ENCODE measurements at regions not wholly inside any gene's neighbourhood (a gene's known extent, or its start where the extent isn't known, plus 50 kb on each side); places are given as distances from the start of the nearest gene placed in this dataset.
"Not testable (repeated sequence)": the region's sequence is repeated elsewhere in the genome, so short reads cannot be mapped to it uniquely, and the experiment has no call there.

DNA sequence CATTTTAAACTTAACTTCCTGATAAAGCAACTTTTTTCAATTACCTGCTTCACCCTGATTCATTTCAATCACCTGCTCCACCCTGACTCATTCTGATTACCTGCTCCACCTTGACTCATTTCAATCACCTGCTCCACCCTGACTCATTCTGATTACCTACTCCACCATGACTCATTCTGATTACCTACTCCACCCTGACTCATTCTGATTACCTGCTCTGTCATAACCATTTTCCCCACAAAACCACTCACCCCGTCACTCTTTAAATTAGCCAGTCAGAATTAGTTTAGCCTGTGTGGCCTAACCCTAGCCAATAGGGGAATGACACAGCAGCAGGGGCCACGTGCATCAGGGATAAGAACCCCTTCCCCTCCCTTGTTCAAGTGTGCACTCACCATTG lies 300.5 kb downstream of the PAPSS1 start:
- not testable (repeated sequence) for TF ChIP-seq CEBPB (IDR thresholded peaks at IDR 0.05; ENCODE audit: borderline replicate concordance in 1 of 2, low read depth in 2 of 2, low read length in 2 of 2); YBX1 (IDR thresholded peaks at IDR 0.05); ZBTB11 (CRISPR knock-in tag; IDR thresholded peaks at IDR 0.05); PBX3 (IDR thresholded peaks at IDR 0.05; ENCODE audit: insufficient replicate concordance, low read depth, low read length); EZH2 (IDR thresholded peaks at IDR 0.05; ENCODE audit: borderline replicate concordance, control insufficient read depth, low read depth, low read length); MYC (IDR thresholded peaks at IDR 0.05; ENCODE audit: insufficient read depth, insufficient read length, insufficient replicate concordance, low read length, severe bottlenecking); HDGF (IDR thresholded peaks at IDR 0.05); NFXL1 (IDR thresholded peaks at IDR 0.05; ENCODE audit: borderline replicate concordance); BRCA1 (IDR thresholded peaks at IDR 0.05; ENCODE audit: low read depth, low read length); EP300 (IDR thresholded peaks at IDR 0.05; ENCODE audit: borderline replicate concordance in 1 of 2, control insufficient read depth in 1 of 2, low read depth in 2 of 2, low read length in 2 of 2)
- TF ChIP-seq, protein P1, sequence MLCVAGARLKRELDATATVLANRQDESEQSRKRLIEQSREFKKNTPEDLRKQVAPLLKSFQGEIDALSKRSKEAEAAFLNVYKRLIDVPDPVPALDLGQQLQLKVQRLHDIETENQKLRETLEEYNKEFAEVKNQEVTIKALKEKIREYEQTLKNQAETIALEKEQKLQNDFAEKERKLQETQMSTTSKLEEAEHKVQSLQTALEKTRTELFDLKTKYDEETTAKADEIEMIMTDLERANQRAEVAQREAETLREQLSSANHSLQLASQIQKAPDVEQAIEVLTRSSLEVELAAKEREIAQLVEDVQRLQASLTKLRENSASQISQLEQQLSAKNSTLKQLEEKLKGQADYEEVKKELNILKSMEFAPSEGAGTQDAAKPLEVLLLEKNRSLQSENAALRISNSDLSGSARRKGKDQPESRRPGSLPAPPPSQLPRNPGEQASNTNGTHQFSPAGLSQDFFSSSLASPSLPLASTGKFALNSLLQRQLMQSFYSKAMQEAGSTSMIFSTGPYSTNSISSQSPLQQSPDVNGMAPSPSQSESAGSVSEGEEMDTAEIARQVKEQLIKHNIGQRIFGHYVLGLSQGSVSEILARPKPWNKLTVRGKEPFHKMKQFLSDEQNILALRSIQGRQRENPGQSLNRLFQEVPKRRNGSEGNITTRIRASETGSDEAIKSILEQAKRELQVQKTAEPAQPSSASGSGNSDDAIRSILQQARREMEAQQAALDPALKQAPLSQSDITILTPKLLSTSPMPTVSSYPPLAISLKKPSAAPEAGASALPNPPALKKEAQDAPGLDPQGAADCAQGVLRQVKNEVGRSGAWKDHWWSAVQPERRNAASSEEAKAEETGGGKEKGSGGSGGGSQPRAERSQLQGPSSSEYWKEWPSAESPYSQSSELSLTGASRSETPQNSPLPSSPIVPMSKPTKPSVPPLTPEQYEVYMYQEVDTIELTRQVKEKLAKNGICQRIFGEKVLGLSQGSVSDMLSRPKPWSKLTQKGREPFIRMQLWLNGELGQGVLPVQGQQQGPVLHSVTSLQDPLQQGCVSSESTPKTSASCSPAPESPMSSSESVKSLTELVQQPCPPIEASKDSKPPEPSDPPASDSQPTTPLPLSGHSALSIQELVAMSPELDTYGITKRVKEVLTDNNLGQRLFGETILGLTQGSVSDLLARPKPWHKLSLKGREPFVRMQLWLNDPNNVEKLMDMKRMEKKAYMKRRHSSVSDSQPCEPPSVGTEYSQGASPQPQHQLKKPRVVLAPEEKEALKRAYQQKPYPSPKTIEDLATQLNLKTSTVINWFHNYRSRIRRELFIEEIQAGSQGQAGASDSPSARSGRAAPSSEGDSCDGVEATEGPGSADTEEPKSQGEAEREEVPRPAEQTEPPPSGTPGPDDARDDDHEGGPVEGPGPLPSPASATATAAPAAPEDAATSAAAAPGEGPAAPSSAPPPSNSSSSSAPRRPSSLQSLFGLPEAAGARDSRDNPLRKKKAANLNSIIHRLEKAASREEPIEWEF (IDR thresholded peaks at IDR 0.05; ENCODE audit: insufficient replicate concordance, low read depth, low read length): not testable (repeated sequence)
- TF ChIP-seq CREM (IDR thresholded peaks at IDR 0.05; ENCODE audit: low read depth): 0 out of 2 replicates have a peak, but pooled peaks have one; percentile 12
- TF ChIP-seq, protein P2, sequence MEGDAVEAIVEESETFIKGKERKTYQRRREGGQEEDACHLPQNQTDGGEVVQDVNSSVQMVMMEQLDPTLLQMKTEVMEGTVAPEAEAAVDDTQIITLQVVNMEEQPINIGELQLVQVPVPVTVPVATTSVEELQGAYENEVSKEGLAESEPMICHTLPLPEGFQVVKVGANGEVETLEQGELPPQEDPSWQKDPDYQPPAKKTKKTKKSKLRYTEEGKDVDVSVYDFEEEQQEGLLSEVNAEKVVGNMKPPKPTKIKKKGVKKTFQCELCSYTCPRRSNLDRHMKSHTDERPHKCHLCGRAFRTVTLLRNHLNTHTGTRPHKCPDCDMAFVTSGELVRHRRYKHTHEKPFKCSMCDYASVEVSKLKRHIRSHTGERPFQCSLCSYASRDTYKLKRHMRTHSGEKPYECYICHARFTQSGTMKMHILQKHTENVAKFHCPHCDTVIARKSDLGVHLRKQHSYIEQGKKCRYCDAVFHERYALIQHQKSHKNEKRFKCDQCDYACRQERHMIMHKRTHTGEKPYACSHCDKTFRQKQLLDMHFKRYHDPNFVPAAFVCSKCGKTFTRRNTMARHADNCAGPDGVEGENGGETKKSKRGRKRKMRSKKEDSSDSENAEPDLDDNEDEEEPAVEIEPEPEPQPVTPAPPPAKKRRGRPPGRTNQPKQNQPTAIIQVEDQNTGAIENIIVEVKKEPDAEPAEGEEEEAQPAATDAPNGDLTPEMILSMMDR (IDR thresholded peaks at IDR 0.05 in 2 of 3, conservative IDR thresholded peaks at IDR 0.05 in 1 of 3; ENCODE audit: control insufficient read depth in 2 of 3, extremely low read depth in 1 of 3, insufficient read depth in 1 of 3, low read depth in 3 of 3, low read length in 3 of 3): not testable (repeated sequence)
